GM23338 (cell line): ENCODE measurements at regions not wholly inside any gene's neighbourhood (a gene's known extent, or its start where the extent isn't known, plus 50 kb on each side); places are given as distances from the start of the nearest gene placed in this dataset.
"Not testable (repeated sequence)": the region's sequence is repeated elsewhere in the genome, so short reads cannot be mapped to it uniquely, and the experiment has no call there.

ENCODE experiments used
- CREB1 ChIP-seq: fragments of 250-450 bp; sonication (Bioruptor Pico); IDR thresholded peaks from 2 replicates; pipeline ENCODE4 v1.5.0; 2020; ENCODE audit warnings: low read depth, mild to moderate bottlenecking, moderate library complexity
- CTCF ChIP-seq, 2 experiments: fragments of 200-600 bp in 1 of 2; sonication (generic) in 1 of 2; conservative IDR thresholded peaks; 2 replicates each; pipeline versions ENCODE4 v1.5.1 to v1.6.1; 2016 to 2017; ENCODE audit warnings: antibody characterized with exemption in 2 of 2, low read depth in 2 of 2, mild to moderate bottlenecking in 2 of 2, moderate library complexity in 1 of 2
- ETS1 ChIP-seq: IDR thresholded peaks from 2 replicates; pipeline ENCODE4 v1.6.1; 2016; ENCODE audit warnings: antibody characterized with exemption
- EZH2 ChIP-seq: fragments of 200-600 bp; sonication (generic); IDR thresholded peaks from one replicate; pipeline ENCODE4 v1.8.0; 2017; ENCODE audit warnings: antibody characterized with exemption, mild to moderate bottlenecking, low read depth; ENCODE audit not compliant: unreplicated experiment
- EZH2phosphoT487 ChIP-seq: fragments of 200-600 bp; sonication (generic); IDR thresholded peaks from one replicate; pipeline ENCODE4 v1.8.1; 2018; ENCODE audit warnings: antibody characterized with exemption; ENCODE audit not compliant: unreplicated experiment
- JUNB ChIP-seq: IDR thresholded peaks from one replicate; pipeline ENCODE4 v1.6.1; 2016; ENCODE audit warnings: antibody characterized with exemption; ENCODE audit not compliant: unreplicated experiment
- NANOG ChIP-seq: IDR thresholded peaks from 2 replicates; pipeline ENCODE4 v1.6.1; 2016; ENCODE audit warnings: antibody characterized with exemption, borderline replicate concordance
- POLR2AphosphoS5 ChIP-seq: IDR thresholded peaks from 2 replicates; pipeline ENCODE4 v1.6.1; 2016; ENCODE audit warnings: antibody characterized with exemption, low read depth
- STAT1 ChIP-seq: IDR thresholded peaks from one replicate; pipeline ENCODE4 v1.6.1; 2016; ENCODE audit warnings: antibody characterized with exemption; ENCODE audit not compliant: unreplicated experiment
- ZNF114 ChIP-seq: fragments of 250-450 bp; sonication (Bioruptor Pico); IDR thresholded peaks from 2 replicates; pipeline ENCODE4 v1.5.0; 2020; ENCODE audit warnings: mild to moderate bottlenecking, moderate library complexity
- ZNF331 ChIP-seq: fragments of 250-450 bp; sonication (Bioruptor Pico); IDR thresholded peaks from 2 replicates; pipeline ENCODE4 v1.5.0; 2020; ENCODE audit warnings: low read depth, mild to moderate bottlenecking, moderate library complexity
- ZNF462 ChIP-seq: fragments of 250-450 bp; sonication (Bioruptor Pico); IDR thresholded peaks from 2 replicates; pipeline ENCODE4 v1.5.0; 2020; ENCODE audit warnings: mild to moderate bottlenecking, moderate library complexity
- TF ChIP-seq, protein P1 (sequence below): IDR thresholded peaks from one replicate; pipeline ENCODE4 v1.6.1; 2018; ENCODE audit warnings: antibody characterized with exemption; ENCODE audit not compliant: unreplicated experiment

GRCh38 chr14:19347112-19347511 is 87.0 kb downstream of the POTEG start:
- TF ChIP-seq EZH2; CTCF (conservative IDR thresholded peaks at IDR 0.05; ENCODE audit: low read depth in 2 of 2); POLR2AphosphoS5; CREB1 (CRISPR knock-in tag); EZH2phosphoT487; ETS1; ZNF462 (CRISPR knock-in tag); ZNF331 (CRISPR knock-in tag); JUNB; NANOG; ZNF114 (CRISPR knock-in tag); STAT1: not testable (repeated sequence)
- TF ChIP-seq, protein P1, sequence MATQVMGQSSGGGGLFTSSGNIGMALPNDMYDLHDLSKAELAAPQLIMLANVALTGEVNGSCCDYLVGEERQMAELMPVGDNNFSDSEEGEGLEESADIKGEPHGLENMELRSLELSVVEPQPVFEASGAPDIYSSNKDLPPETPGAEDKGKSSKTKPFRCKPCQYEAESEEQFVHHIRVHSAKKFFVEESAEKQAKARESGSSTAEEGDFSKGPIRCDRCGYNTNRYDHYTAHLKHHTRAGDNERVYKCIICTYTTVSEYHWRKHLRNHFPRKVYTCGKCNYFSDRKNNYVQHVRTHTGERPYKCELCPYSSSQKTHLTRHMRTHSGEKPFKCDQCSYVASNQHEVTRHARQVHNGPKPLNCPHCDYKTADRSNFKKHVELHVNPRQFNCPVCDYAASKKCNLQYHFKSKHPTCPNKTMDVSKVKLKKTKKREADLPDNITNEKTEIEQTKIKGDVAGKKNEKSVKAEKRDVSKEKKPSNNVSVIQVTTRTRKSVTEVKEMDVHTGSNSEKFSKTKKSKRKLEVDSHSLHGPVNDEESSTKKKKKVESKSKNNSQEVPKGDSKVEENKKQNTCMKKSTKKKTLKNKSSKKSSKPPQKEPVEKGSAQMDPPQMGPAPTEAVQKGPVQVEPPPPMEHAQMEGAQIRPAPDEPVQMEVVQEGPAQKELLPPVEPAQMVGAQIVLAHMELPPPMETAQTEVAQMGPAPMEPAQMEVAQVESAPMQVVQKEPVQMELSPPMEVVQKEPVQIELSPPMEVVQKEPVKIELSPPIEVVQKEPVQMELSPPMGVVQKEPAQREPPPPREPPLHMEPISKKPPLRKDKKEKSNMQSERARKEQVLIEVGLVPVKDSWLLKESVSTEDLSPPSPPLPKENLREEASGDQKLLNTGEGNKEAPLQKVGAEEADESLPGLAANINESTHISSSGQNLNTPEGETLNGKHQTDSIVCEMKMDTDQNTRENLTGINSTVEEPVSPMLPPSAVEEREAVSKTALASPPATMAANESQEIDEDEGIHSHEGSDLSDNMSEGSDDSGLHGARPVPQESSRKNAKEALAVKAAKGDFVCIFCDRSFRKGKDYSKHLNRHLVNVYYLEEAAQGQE = not testable (repeated sequence)
